ENCODE measurements at regions not wholly inside any gene's neighbourhood (a gene's known extent, or its start where the extent isn't known, plus 50 kb on each side); places are given as distances from the start of the nearest gene placed in this dataset.

DNA sequence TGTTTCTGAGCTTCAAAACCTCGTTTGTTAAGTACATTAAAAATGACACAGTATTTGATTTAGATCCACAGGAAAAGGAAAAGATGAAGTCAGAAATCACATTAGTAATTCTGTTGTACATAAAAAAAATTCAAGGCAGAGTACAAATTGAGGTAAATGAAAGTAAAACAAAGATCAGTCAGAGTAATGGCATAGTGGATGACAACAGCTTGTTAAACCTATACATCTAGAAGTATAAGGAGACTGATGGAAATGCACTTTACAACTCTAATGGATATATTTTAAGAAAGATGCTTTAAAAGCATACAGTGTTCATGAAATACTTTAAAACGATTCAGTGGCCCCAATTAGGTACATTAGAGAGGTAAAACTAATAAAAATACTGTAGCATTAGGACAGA, 631.3 kb upstream of the SEMA6A start:
- no peak for TF ChIP-seq POLR2A (IDR thresholded peaks at IDR 0.05)
- TF ChIP-seq, protein P1, sequence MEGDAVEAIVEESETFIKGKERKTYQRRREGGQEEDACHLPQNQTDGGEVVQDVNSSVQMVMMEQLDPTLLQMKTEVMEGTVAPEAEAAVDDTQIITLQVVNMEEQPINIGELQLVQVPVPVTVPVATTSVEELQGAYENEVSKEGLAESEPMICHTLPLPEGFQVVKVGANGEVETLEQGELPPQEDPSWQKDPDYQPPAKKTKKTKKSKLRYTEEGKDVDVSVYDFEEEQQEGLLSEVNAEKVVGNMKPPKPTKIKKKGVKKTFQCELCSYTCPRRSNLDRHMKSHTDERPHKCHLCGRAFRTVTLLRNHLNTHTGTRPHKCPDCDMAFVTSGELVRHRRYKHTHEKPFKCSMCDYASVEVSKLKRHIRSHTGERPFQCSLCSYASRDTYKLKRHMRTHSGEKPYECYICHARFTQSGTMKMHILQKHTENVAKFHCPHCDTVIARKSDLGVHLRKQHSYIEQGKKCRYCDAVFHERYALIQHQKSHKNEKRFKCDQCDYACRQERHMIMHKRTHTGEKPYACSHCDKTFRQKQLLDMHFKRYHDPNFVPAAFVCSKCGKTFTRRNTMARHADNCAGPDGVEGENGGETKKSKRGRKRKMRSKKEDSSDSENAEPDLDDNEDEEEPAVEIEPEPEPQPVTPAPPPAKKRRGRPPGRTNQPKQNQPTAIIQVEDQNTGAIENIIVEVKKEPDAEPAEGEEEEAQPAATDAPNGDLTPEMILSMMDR (IDR thresholded peaks at IDR 0.05): no peak

Data from Peyer's patch (tissue), 4 donors.